GM21619 (cell line): ENCODE measurements at regions not wholly inside any gene's neighbourhood (a gene's known extent, or its start where the extent isn't known, plus 50 kb on each side); places are given as distances from the start of the nearest gene placed in this dataset.
"Not testable (repeated sequence)": the region's sequence is repeated elsewhere in the genome, so short reads cannot be mapped to it uniquely, and the experiment has no call there.

Source experiments
- ATAC-seq: cut with Tn5 transposase; IDR thresholded peaks from one replicate; pipeline ENCODE4 v1.9.1; 2021; ENCODE audit not compliant: unreplicated experiment

DNA sequence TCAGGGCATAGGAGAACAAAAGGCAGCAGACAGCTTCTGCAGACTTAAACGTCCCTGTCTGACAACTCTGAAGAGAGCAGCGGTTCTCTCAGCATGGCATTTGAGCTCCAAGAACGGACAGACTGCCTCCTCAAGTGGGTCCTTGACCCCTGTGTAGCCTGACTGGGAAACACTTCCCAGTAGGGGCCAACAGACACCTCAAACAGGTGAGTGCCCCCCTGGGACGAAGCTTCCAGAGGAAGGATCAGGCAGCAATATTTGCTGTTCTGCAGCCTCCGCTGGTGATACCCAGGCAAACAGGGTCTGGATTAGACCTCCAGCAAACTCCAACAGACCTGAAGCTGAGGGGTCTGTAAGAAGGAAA, 66.9 kb upstream of the NEDD9 start:
- ATAC-seq = not testable (repeated sequence)

DNA sequence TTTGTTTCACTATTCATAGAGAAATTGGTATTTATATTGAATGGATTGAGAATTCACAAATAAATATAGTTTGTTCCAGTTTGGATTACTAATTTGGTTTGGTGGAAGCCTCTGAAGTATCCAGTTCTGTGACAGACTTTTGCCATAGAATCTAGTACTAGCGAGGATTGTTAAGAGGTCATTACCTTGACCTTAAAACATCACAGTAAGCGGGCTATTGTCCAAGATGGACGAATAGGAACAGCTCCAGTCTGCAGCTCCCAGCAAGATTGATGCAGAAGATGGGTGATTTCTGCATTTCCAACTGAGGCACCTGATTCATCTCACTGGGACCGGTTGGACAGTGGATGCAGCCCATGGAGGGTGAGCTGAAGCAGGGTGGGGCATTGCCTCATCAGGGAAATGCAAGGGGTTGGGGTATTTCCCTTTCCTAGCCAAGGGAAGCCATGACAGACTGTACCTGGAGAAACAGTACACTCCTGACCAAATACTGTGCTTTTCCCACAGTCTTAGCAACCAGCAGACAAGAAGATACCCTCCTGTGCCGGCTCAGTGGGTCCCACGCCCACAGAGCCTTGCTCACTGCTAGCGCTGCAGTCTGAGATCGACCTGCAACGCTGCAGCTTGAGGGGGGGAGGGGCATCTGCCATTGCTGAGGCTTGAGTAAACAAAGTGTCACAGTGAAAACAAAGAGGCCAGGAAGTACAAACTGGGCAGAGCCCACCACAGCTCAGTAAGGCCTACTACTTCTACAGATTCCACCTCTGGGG, 66.4 kb upstream of the NEDD9 start:
- ATAC-seq = no peak

DNA sequence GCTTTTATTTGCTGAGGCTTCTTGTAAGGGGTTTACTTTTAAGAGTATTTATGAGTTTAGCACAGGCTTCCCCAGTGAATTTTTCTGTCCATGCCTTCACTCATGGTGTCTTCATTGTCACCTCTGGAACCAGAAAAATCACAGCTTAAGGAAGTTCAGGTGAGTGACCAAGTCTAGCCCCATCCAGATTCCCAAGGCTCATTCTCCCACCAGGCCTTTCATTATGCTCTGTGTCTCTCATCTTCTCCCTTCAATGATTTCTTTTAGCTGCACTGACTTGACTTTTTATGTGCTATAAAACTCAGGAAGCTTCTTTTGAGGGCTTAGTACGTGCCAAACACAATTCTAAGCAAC, 64.9 kb upstream of the NEDD9 start:
- ATAC-seq = no peak

DNA sequence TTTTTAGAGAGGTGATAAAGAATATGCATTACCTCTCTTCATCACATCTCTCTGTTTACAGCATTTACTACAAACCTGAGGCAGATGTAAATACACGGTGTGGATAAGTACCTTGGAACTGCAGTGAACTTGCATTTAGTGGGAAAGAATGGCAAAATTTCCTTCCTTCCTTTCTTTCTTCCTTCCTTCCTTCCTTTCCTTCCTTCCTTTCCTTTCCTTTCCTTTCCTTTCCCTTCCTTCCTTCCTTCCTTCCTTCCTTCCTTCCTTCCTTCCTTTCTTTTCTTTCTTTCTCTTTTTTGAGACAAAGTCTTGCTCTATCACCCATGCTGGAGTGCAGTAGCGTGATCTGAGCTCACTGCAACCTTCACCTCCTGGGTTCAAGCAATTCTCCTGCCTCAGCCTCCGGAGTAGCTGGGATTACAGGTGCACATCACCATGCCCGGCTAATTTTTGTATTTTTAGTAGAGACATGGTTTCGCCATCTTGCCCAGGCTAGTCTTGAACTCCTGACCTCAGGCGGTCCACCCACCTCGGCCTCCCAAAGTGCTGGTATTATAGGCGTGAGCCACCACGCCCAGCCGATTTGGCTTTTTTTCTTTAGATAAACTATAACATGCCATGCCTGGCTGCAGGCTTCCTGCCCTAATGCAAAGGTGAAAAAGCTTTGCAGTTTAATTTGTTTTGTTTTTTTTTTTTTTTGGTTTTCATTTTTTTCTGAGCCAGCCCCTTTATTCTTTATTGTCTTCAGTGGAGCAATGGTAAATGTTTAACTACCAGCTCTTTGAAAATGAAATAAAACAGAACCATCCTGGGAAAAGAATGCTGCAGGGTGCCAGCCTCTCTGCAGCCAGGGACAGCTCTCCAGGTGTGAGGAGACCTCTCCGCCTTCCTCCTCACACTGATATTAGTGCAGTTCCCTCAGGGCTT, 64.2 kb upstream of the NEDD9 start:
- no peak for ATAC-seq

DNA sequence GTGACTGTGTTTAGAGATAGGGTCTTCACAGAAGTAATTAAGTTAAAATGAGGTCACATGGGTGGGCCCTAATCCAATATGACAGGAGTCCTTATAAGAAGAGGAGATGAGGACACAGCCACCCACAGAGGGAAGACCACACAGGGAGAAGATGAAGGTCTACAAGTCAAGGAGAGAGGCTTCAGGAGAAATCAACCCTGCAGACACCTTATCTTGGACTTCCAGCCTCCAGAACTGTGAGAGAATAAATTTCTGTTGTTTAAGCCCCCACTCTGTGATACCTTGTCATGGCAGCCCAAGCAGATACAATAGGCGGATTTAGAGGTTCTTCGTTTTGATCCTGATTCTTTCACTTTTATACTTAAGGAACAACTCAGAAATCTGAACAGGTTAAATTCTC, 63.5 kb upstream of the NEDD9 start:
- no peak for ATAC-seq

DNA sequence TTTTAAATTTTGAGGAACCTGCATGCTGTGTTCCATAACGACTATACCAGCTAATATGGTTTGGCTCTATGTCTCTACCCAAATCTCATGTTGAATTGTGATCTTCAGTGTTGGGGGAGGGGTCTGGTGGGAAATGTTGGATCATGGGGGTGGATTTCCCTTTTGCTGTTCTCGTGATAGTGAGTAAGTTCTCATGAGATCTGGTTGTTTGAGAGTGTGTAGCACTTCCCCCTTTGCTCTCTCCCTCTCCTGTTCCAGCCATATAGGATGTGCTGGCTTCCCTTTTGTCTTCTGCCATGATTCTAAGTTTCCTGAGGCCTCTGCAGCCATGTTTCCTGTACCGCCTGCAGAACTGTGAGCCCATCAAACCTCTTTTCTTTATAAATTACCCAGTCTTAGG, 61.8 kb upstream of the NEDD9 start:
- ATAC-seq = no peak

DNA sequence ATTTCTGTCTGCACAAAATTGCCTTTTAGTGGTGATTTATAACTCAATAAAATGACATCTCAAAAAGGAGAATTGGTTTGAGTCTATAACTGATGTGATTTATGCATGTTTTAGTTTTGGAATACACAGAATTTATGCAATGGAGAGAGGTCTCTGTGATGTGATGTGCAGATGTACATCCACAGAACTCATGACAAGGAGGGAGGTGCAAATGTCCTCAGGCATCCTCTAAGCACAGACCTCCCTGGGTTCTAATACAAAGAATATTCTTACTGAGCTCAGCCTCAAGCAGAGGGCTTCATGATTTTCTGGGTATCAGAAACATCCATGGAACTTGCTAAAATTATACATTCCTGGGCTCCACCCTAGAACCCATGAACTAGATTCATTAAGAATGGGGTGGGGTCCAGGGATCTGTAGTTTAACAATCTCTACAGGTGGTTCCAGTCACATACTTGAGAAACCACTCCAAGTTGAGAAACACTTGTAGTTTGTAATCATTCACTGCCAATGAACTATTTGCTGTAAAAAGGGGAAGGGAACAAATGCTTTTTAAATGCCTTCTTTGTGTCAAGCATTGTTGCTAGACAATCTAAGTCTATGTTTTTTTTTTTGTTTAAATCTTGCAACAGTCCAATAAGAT, 60.2 kb upstream of the NEDD9 start:
- no peak for ATAC-seq

DNA sequence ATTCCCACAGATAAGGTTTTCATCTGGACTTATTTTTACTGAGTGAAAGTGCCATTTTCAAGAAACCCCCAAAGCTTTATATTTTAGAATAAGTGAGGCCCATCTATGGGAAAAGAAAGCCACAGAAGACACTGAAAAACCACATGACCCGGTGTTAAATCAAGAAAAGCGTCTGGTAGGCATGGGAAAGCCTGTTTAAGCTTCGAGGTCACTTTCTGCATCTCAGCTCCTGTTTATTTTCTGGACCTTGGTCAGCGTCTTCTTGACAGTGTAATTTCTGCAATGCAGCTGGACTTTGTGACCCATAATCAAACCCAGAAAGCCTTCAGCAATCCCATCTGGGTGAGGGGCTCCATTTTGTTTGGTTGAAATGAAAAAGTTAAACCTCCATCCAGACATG, 59.6 kb upstream of the NEDD9 start:
- ATAC-seq = no peak

DNA sequence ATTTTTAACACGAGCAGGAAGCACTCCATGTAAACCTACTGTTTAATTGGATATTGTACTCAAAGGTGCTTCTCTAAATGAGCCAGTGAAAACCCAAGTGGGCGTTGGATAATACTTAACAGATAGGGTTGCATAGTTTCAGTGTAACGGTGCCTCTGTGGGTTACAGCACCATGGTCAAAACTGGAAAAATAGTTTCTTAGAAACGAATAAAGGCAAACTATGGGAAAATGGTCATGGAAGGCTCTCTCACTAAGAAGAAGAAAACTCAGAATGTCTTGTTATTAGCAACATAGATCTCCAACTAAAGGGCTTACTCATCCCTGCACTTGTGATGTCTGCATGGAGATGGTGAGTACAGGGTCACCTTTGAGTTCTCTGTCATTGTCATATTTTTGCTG, 59.1 kb upstream of the NEDD9 start:
- no peak for ATAC-seq

DNA sequence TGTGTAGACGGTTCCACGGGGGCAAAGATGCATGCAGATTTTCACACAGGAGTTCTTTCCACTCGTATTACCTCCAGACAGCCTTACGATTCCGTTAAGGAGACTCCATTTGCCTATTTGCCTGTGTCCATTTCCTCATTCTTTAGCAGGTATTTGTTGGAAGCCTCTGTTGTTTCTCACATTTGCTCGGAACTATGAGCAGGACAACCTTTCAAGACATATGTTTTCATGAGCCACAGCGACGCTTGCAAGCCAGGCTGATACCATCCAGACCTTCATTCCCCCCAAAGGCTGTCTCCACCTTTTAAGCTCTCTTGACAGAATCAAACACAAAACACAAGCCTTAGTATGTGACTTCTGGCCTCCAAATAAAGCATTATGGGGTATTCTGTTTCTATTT, 57.6 kb upstream of the NEDD9 start:
- no peak for ATAC-seq

DNA sequence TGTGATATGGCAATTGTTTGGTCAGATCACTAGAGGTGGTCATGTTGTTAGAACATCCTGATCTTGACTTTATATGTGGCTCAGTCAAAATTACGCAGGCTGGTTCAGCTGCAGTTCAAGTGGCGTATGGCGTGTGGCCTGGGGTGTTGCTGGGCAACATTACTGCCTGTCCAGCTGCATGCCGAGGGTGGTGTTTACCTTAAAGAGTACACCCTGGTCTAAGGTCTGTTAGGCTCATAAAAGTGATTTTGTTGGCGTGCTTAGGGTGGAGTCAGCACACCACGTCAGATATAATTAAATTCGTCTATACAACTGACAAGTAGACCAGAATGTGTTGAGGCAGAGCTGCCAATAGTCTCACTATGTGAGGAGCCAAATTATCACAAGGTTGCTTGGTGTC, 55.6 kb upstream of the NEDD9 start:
- no peak for ATAC-seq

DNA sequence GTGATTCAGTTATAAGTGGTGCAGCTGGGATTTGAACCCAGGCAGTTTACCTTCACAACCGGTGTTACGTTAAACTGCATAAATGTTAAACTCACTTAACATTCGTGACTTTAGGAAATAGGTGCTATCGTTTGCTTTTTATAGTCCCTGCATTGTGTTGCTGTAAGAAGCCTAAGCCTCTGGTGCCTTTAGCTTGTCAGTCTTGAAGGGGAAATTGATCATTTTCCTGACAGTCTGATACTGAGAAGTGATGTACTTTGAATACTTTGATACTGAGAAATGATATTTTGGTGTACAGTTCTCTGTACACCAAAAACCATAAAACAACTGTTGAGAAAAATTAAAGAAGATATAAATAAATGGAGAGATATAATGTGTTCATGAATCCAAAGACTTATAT, 52.5 kb upstream of the NEDD9 start:
- no peak for ATAC-seq

DNA sequence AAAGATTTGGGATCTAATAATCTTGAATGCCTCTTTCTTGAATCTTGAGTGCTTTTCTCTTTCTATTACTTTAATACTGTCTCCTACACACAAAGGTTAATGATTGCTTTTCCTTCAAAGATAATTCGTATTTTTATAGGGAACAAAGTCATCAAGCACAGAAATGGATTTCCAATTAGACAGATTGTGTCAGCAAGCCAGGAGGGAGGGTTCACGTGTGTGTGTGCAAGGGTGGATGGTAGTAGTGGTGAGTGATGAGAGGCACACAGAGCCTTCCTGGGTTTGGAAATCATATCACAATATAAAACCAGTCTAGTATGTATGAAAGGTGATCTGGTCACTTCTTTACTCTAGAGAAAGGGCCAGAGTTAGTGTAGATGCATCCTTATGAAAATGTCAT, 51.2 kb upstream of the NEDD9 start:
- no peak for ATAC-seq

DNA sequence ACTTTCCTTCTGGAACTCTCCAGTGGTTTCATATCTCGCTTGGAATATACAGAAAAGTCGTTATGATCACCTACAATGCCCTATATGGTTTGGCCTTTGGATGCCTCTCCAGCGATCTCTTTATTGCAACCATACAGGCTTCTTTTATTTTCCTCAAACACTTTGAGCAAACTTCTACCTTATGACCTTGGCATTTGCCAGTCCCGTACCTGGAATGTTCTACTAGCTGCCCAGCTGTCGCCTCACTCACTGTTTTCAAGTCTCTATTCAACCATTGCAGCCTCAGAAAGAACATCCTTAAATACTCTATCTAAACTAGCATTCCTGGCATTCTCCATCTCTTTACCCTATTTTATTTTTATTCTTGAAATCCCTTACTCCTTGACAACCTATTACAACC, 50.4 kb upstream of the NEDD9 start:
- no peak for ATAC-seq
